Urothelium cell line (cell line): ENCODE measurements at regions not wholly inside any gene's neighbourhood (a gene's known extent, or its start where the extent isn't known, plus 50 kb on each side); places are given as distances from the start of the nearest gene placed in this dataset.
A peak's percentile ranks its signal among the peaks of the same experiment; 100 is the strongest.

Experiments used
- DNase-seq: peaks from one replicate; pipeline ENCODE4 v3.0.0; 2011; ENCODE audit warnings: low spot score, mixed read lengths
- FAIRE-seq: peaks from 2 replicates; lab custom pipeline; 2011; peaks lifted over from hg19 to GRCh38; lab: Jason Lieb, UNC

GRCh38 chr7:32152576-32152975 is 82.4 kb upstream of the PDE1C start:
- FAIRE-seq: no peak
- DNase-seq: no peak

GRCh38 chr7:32150589-32150988 is 80.4 kb upstream of the PDE1C start:
- no peak for FAIRE-seq

DNA sequence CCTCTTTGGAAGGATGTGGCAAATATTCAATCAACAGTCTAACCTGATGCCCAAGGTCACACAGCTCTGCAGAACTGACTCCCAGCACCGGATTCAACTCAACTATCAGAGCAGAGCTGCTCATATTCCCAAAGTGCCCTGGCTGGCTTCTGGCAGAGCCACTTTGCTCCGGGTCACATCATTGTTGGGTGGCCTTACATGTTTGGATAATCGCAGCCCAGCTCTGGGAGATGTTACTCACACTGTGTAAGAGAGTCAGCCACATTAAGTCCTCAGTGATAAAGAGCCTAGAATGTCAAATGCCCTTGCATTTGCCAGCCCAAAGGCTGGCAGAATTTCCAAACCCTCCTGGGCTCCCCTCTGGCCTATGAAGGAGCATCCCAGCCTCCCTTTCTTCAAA is 79.8 kb upstream of the PDE1C start:
- no peak for DNase-seq
- FAIRE-seq: no peak

More at GRCh38 chr7:32150589-32150988, 80.4 kb upstream of the PDE1C start:
- no peak for DNase-seq

DNA sequence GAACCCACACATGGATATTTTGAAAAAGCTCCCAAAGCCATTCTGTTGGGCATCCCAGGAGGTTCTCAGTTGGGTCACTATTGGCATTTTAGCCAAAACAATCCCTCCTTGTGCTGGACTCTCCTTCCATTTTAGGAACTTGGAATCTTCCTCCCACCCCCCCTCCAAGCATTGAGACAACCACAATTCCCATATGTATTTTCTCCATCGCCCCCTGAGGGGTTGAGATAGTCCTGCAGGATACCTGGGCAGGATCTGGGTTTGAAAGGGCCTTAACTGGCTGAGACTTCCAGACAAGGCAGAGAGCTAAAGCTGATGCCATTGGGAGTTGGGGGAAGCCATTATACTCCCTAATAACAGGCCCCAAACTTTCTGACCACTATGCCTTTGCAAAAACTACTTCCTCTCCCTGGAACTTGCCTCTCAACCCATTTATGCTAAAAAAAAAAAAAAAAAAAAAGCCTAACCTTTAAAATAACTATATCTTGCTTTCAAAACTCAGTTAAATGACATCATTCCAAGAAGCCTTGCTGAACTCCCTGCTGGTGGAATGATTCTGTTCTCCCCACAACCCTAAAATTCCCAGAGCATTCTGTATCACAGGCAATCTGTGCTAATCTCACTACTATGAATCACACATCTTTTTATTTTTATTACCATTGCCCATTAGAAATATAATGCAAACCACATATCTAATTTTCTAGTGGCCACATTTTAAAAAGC is 77.5 kb upstream of the PDE1C start:
- FAIRE-seq (no peak), DNase-seq (no peak)

DNA sequence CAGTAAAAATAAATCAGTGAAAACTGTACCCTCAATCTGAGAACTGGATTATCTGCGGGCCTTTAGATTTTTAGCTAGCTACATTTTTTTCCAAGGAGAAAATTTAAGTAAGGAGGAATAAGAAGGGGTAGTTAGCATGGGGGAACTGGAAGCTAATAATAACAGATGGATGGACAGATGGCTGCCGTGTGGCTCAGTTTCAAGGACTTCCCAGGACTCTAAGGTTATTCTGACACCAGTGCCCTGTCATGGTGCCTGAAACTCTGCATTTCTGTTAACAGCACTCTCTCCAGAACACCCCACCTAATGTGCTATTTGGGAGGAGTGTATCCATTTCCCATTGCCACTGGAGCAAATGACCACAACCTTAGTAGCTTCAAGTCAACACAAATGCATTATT is 75.7 kb upstream of the PDE1C start:
- DNase-seq (no peak), FAIRE-seq (peak; percentile 9)

GRCh38 chr7:32144676-32145075 is 74.5 kb upstream of the PDE1C start:
- no peak for FAIRE-seq
- DNase-seq: no peak

- DNase-seq: no peak
- no peak for FAIRE-seq
These were observed 73.1 kb upstream of the PDE1C start for GRCh38 chr7:32143301-32143700.

- no peak for DNase-seq
- FAIRE-seq: no peak
These were observed 72.4 kb upstream of the PDE1C start for GRCh38 chr7:32142649-32143048.

DNA sequence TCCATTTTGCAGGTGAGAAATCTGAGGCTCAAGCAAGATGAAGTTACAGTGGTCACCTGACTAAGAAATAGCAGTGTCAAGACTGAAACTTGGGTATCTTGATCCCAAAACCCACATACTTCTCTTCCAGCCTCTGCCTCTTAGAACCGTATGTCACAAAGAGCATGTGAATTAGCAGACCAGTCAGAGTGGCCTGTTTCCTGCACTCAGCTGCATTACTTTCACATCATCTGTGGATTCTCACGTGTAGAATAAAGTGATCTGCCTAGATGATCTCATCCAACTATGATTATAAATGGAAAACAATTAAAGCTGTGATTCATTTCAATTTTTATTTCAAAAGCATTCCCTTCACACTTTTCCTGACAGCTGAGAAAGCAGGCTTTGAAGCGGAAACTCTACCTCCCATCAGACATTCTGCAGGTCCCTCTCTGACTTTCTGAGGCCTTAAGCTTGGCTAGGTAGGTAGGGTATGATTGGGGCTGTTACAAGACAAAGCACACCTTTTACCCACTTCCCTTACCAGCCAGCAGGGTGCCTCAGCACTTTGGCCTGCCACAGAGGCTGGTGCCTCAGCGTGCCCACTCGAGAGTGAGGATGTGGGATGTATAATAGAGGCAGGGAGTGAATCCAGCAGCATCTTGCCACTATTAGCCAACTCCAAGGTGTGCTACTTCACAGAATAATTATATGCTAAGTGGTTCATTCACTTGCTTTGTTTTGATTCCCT is 70.2 kb upstream of the PDE1C start:
- no peak for FAIRE-seq
- DNase-seq: no peak

GRCh38 chr7:32137059-32137458 is 66.9 kb upstream of the PDE1C start:
- DNase-seq (no peak), FAIRE-seq (no peak)

- FAIRE-seq (no peak), DNase-seq (no peak)
These were observed 60.9 kb upstream of the PDE1C start for GRCh38 chr7:32131091-32131490.

GRCh38 chr7:32126843-32127242 is 56.6 kb upstream of the PDE1C start:
- no peak for FAIRE-seq

More at GRCh38 chr7:32126843-32127242, 56.6 kb upstream of the PDE1C start:
- no peak for DNase-seq
